ENCODE measurements at regions not wholly inside any gene's neighbourhood (a gene's known extent, or its start where the extent isn't known, plus 50 kb on each side); places are given as distances from the start of the nearest gene placed in this dataset.

DNA sequence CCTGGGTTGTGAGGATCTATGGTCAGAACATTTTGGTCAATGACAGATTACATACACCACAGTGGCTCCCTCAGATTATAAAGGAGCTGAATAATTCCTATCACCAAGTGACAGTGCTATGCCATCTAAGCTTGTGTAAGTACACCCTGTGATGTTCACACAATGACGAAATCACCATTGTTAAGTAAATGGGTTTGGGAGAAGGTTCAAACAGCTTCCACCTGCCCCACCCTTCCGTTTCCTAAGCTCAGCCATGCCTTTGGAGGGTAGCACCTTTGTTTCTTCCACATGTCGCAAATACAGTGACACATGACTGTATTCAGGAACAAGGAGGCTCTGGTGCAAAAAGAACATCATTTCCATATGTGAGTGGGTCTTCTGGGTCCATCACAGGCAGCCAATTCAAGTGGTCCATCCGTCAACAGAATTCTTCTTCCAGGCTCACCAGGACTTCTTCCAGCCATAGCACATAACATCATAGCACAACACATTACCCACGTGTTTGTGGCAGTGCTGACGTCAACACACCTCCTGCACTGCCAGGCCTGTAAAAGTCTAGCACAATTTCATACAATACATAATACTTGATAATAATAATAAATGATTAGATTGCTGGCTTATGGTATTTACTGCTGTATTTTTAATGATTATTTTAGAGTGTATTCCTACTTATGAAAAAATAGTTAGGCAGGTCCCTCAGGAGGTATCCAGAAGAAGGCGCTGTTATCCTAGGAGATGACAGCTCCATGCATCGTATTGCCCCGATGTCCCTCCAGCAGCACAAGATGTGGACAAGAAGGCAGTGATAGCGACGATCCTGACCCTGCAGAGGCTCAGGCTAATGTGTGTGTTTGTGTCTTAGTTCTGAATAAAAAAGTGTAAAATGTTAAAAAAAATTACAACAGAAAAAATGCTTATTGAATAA, 264.8 kb downstream of the ANAPC1 start:
- ChIA-PET POLR2A (no interaction called here), CTCF (interaction anchor here (1.2 to 1.4 kb wide), 3 partner anchors 10 to 79 kb away, joined by 3 to 6 read pairs (median 3); no protein-coding TSS in a partner anchor)
- H3K27ac ChIP-seq (ENCODE audit: insufficient read depth, low read depth, low read length) = no peak overlapping the region
- H3K27me3 ChIP-seq (ENCODE audit: control insufficient read depth in 2 of 2, insufficient read depth in 2 of 2, low read length in 2 of 2) = no peaks in the 10 kb centered on the region
- peaks cover 10% of the 10 kb centered on the region for H3K4me1 ChIP-seq (ENCODE audit: control insufficient read depth, extremely low read depth, insufficient read depth, low read length)
- no peak for FAIRE-seq
- no peak overlapping the region for H3K9ac ChIP-seq (replicated peaks; ENCODE audit: extremely low read depth, insufficient read depth, low read length)
- no peak overlapping the region for H3K4me2 ChIP-seq (ENCODE audit: insufficient read depth, low read length)
- no peaks in the 10 kb centered on the region for H3K36me3 ChIP-seq (ENCODE audit: control insufficient read depth in 2 of 2, extremely low read depth in 1 of 2, insufficient read depth in 2 of 2, low read length in 2 of 2)
- TF ChIP-seq POLR2A (IDR thresholded peaks at IDR 0.05; ENCODE audit: low read depth, low read length) = no peak
- TF ChIP-seq EZH2 (IDR thresholded peaks at IDR 0.05; ENCODE audit: borderline replicate concordance, low read depth, low read length, severe bottlenecking) = no peak
- no peaks in the 10 kb centered on the region for H3K79me2 ChIP-seq (ENCODE audit: control insufficient read depth, insufficient read depth, low read length)
- DNase-seq (ENCODE audit: low read depth, low spot score) = no peak
- intact Hi-C loops (cut with micrococcal nuclease) (no loop called here), dilution Hi-C loops (cut with MboI; ENCODE audit: extremely low pct_ligation_motif_present, low sequenced_read_pairs) (no loop called here)
- BruUV-seq (replicated peaks) = no TSS peak
- H3K4me3 ChIP-seq (replicated peaks in 1 of 3; ENCODE audit: insufficient read depth in 1 of 3, low read depth in 1 of 3, low read length in 3 of 3) = no peak overlapping the region
- H2AFZ ChIP-seq (ENCODE audit: low read depth, low read length) = no peak overlapping the region
- H4K20me1 ChIP-seq (replicated peaks; ENCODE audit: control insufficient read depth, extremely low read depth, insufficient read depth, low read length) = no peaks in the 10 kb centered on the region
- H3K9me3 ChIP-seq (replicated peaks; ENCODE audit: control insufficient read depth, insufficient read depth, low read length) = no peaks in the 10 kb centered on the region
- H3K9me1 ChIP-seq (replicated peaks; ENCODE audit: control insufficient read depth, extremely low read depth, insufficient read depth, low read length) = no peaks in the 10 kb centered on the region

DNA sequence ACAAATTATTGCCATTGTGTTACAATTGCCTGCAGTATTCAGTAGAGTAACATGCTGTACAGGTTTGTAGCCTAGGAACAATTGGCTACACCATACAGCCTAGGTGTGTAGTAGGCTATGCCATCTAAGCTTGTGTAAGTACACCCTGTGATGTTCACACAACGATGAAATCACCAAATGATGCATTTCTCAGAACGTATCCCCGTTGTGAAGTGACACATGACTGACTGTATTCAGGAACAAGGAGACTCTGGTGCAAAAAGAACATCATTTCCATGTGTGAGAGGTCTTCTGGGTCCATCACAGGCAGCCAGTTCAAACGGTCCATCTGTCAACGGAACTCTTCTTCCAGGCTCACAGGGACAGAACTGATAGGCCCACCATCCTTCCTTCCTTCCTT, 263.7 kb downstream of the ANAPC1 start:
- H4K20me1 ChIP-seq (replicated peaks; ENCODE audit: control insufficient read depth, extremely low read depth, insufficient read depth, low read length) = no peaks in the 10 kb centered on the region
- TF ChIP-seq EZH2 (IDR thresholded peaks at IDR 0.05; ENCODE audit: borderline replicate concordance, low read depth, low read length, severe bottlenecking) (no peak), JUN (IDR thresholded peaks at IDR 0.05; ENCODE audit: borderline replicate concordance, insufficient read depth, insufficient read length, low read depth) (no peak), FOS (IDR thresholded peaks at IDR 0.05; ENCODE audit: borderline replicate concordance, insufficient read depth, low read length) (no peak), POLR2AphosphoS5 (IDR thresholded peaks at IDR 0.05; ENCODE audit: insufficient read depth, low read depth, low read length) (no peak), POLR2A (IDR thresholded peaks at IDR 0.05; ENCODE audit: low read depth, low read length) (no peak), GATA2 (IDR thresholded peaks at IDR 0.05; ENCODE audit: insufficient read depth, insufficient read length, low read depth, low read length) (no peak), MYC (IDR thresholded peaks at IDR 0.05; ENCODE audit: low read depth, low read length) (no peak)
- TF ChIP-seq, protein P1, sequence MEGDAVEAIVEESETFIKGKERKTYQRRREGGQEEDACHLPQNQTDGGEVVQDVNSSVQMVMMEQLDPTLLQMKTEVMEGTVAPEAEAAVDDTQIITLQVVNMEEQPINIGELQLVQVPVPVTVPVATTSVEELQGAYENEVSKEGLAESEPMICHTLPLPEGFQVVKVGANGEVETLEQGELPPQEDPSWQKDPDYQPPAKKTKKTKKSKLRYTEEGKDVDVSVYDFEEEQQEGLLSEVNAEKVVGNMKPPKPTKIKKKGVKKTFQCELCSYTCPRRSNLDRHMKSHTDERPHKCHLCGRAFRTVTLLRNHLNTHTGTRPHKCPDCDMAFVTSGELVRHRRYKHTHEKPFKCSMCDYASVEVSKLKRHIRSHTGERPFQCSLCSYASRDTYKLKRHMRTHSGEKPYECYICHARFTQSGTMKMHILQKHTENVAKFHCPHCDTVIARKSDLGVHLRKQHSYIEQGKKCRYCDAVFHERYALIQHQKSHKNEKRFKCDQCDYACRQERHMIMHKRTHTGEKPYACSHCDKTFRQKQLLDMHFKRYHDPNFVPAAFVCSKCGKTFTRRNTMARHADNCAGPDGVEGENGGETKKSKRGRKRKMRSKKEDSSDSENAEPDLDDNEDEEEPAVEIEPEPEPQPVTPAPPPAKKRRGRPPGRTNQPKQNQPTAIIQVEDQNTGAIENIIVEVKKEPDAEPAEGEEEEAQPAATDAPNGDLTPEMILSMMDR (IDR thresholded peaks at IDR 0.05; ENCODE audit: extremely low read depth in 1 of 2, insufficient read depth in 1 of 2, low read depth in 1 of 2, low read length in 2 of 2) = no peak
- TF ChIP-seq, protein P2, sequence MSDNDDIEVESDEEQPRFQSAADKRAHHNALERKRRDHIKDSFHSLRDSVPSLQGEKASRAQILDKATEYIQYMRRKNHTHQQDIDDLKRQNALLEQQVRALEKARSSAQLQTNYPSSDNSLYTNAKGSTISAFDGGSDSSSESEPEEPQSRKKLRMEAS (IDR thresholded peaks at IDR 0.05; ENCODE audit: insufficient read depth, insufficient read length) = no peak
- peaks cover 10% of the 10 kb centered on the region for H3K4me1 ChIP-seq (ENCODE audit: control insufficient read depth, extremely low read depth, insufficient read depth, low read length)
- CTCF ChIA-PET = interaction anchor here (1.2 to 1.4 kb wide), 3 partner anchors 9 to 78 kb away, joined by 3 to 6 read pairs (median 3); no protein-coding TSS in a partner anchor
- no peak overlapping the region for H2AFZ ChIP-seq (ENCODE audit: low read depth, low read length)
- H3K4me3 ChIP-seq (replicated peaks in 1 of 3; ENCODE audit: insufficient read depth in 1 of 3, low read depth in 1 of 3, low read length in 3 of 3) = no peak overlapping the region
- no peaks in the 10 kb centered on the region for H3K9me1 ChIP-seq (replicated peaks; ENCODE audit: control insufficient read depth, extremely low read depth, insufficient read depth, low read length)
- dilution Hi-C loops (cut with MboI; ENCODE audit: extremely low pct_ligation_motif_present, low sequenced_read_pairs) = no loop called here
- H3K27ac ChIP-seq (ENCODE audit: insufficient read depth, low read depth, low read length) = no peak overlapping the region
- H3K9ac ChIP-seq (replicated peaks; ENCODE audit: extremely low read depth, insufficient read depth, low read length) = no peak overlapping the region
- intact Hi-C loops (cut with micrococcal nuclease) = no loop called here
- no peaks in the 10 kb centered on the region for H3K9me3 ChIP-seq (replicated peaks; ENCODE audit: control insufficient read depth, insufficient read depth, low read length)
- DNase-seq (ENCODE audit: low read depth, low spot score) (no peak), FAIRE-seq (no peak)
- no peaks in the 10 kb centered on the region for H3K79me2 ChIP-seq (ENCODE audit: control insufficient read depth, insufficient read depth, low read length)
- H3K36me3 ChIP-seq (ENCODE audit: control insufficient read depth in 2 of 2, extremely low read depth in 1 of 2, insufficient read depth in 2 of 2, low read length in 2 of 2) = no peaks in the 10 kb centered on the region
- H3K27me3 ChIP-seq (ENCODE audit: control insufficient read depth in 2 of 2, insufficient read depth in 2 of 2, low read length in 2 of 2) = no peaks in the 10 kb centered on the region
- no TSS peak for BruUV-seq (replicated peaks)
- no peak overlapping the region for H3K4me2 ChIP-seq (ENCODE audit: insufficient read depth, low read length)
- POLR2A ChIA-PET = no interaction called here
